Parathyroid adenoma (tissue), 2 donors: ENCODE measurements at regions not wholly inside any gene's neighbourhood (a gene's known extent, or its start where the extent isn't known, plus 50 kb on each side); places are given as distances from the start of the nearest gene placed in this dataset.

Source experiments
- H2AFZ ChIP-seq: fragments of 300-600 bp; sonication (generic); one replicate; pipeline ENCODE4 v1.7.0; 2017; ENCODE audit warnings: antibody characterized with exemption, mild to moderate bottlenecking
- H3K27ac ChIP-seq: fragments of 300-600 bp; sonication (generic); one replicate; pipeline ENCODE4 v1.7.0; 2017
- H3K27me3 ChIP-seq: fragments of 300-600 bp; sonication (generic); one replicate; pipeline ENCODE4 v1.7.0; 2017; ENCODE audit warnings: low read length; ENCODE audit not compliant: control insufficient read depth, insufficient read depth
- H3K36me3 ChIP-seq: fragments of 300-600 bp; sonication (generic); one replicate; pipeline ENCODE4 v1.7.0; 2017; ENCODE audit warnings: low read length; ENCODE audit not compliant: control insufficient read depth, insufficient read depth
- H3K4me1 ChIP-seq: fragments of 300-600 bp; sonication (generic); one replicate; pipeline ENCODE4 v1.7.0; 2017; ENCODE audit warnings: control low read depth
- H3K4me2 ChIP-seq: fragments of 300-600 bp; sonication (generic); one replicate; pipeline ENCODE4 v1.7.0; 2017; ENCODE audit warnings: low read length
- H3K4me3 ChIP-seq: fragments of 300-600 bp; sonication (generic); one replicate; pipeline ENCODE4 v1.7.0; 2017; ENCODE audit warnings: low read depth, low read length
- H3K79me2 ChIP-seq: fragments of 300-600 bp; sonication (generic); one replicate; pipeline ENCODE4 v1.7.0; 2017; ENCODE audit warnings: control low read depth
- H3K9ac ChIP-seq: fragments of 300-600 bp; sonication (generic); one replicate; pipeline ENCODE4 v1.7.0; 2017; ENCODE audit warnings: mild to moderate bottlenecking
- H3K9me3 ChIP-seq: fragments of 300-600 bp; sonication (generic); one replicate; pipeline ENCODE4 v1.7.0; 2017; ENCODE audit warnings: low read length; ENCODE audit not compliant: control insufficient read depth
- CTCF ChIP-seq: fragments of 300-600 bp; sonication (generic); IDR thresholded peaks from one replicate; pipeline ENCODE4 v1.7.0; 2017; ENCODE audit warnings: antibody characterized with exemption, mild to moderate bottlenecking
- donor health status: primary hyperparathyroidism.

GRCh38 chr13:75197803-75198202 lies 284.2 kb downstream of the TBC1D4 start:
- Histone ChIP-seq H3K9me3 (no peaks in the 10 kb centered on the region), H2AFZ (no peak overlapping the region), H3K27ac (no peak overlapping the region), H3K36me3 (no peaks in the 10 kb centered on the region), H3K9ac (no peak overlapping the region), H3K79me2 (no peaks in the 10 kb centered on the region), H3K4me2 (no peak overlapping the region), H3K4me3 (no peak overlapping the region), H3K4me1 (no peaks in the 10 kb centered on the region), H3K27me3 (no peaks in the 10 kb centered on the region)
- no peak for TF ChIP-seq CTCF

GRCh38 chr13:75196147-75196837 lies 285.7 kb downstream of the TBC1D4 start:
- Histone ChIP-seq H3K4me3 (no peak overlapping the region), H3K27ac (no peak overlapping the region), H3K9ac (no peak overlapping the region), H3K4me2 (no peak overlapping the region), H3K27me3 (no peaks in the 10 kb centered on the region), H2AFZ (no peak overlapping the region), H3K4me1 (no peaks in the 10 kb centered on the region), H3K36me3 (no peaks in the 10 kb centered on the region), H3K9me3 (no peaks in the 10 kb centered on the region), H3K79me2 (no peaks in the 10 kb centered on the region)
- TF ChIP-seq CTCF = no peak

- H3K36me3 ChIP-seq = no peaks in the 10 kb centered on the region
- no peaks in the 10 kb centered on the region for H3K4me1 ChIP-seq
- H3K9ac ChIP-seq = no peak overlapping the region
- H2AFZ ChIP-seq = no peak overlapping the region
- no peak for TF ChIP-seq CTCF
- no peak overlapping the region for H3K27ac ChIP-seq
- H3K9me3 ChIP-seq = no peaks in the 10 kb centered on the region
- no peaks in the 10 kb centered on the region for H3K79me2 ChIP-seq
- H3K4me3 ChIP-seq = no peak overlapping the region
- no peaks in the 10 kb centered on the region for H3K27me3 ChIP-seq
- H3K4me2 ChIP-seq = no peak overlapping the region
These were observed 286.3 kb downstream of the TBC1D4 start for GRCh38 chr13:75195495-75196146.

GRCh38 chr13:75194717-75195462 lies 287.1 kb downstream of the TBC1D4 start:
- Histone ChIP-seq H3K27ac (no peak overlapping the region), H3K4me1 (no peaks in the 10 kb centered on the region), H3K4me2 (no peak overlapping the region), H3K36me3 (no peaks in the 10 kb centered on the region), H3K79me2 (no peaks in the 10 kb centered on the region), H3K9ac (no peak overlapping the region), H3K27me3 (no peaks in the 10 kb centered on the region), H3K4me3 (no peak overlapping the region), H2AFZ (no peak overlapping the region), H3K9me3 (no peaks in the 10 kb centered on the region)
- no peak for TF ChIP-seq CTCF
